ENCODE measurements at regions not wholly inside any gene's neighbourhood (a gene's known extent, or its start where the extent isn't known, plus 50 kb on each side); places are given as distances from the start of the nearest gene placed in this dataset.

DNA sequence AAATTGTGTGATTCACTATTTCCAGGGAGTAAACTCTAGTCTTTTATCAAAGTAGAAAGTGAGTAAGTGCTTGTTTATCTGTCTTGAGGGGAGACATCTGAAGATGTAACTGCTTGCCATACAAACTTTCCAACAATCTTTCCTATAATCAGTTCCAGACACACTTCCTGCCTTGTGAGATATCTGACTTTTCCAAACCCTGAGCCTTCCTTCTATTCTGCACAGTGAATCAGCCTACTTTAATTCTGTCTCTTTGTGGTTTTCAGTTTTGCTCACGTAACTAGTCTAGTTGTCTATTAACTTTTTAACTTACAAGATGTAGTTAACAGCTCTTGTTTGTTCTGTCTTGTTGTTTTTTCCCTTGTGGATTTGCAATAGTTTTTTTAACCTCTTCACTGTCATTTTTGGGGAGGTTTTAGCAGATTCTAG lies 947.8 kb downstream of the C4orf33 start:
- TF ChIP-seq, protein P1, sequence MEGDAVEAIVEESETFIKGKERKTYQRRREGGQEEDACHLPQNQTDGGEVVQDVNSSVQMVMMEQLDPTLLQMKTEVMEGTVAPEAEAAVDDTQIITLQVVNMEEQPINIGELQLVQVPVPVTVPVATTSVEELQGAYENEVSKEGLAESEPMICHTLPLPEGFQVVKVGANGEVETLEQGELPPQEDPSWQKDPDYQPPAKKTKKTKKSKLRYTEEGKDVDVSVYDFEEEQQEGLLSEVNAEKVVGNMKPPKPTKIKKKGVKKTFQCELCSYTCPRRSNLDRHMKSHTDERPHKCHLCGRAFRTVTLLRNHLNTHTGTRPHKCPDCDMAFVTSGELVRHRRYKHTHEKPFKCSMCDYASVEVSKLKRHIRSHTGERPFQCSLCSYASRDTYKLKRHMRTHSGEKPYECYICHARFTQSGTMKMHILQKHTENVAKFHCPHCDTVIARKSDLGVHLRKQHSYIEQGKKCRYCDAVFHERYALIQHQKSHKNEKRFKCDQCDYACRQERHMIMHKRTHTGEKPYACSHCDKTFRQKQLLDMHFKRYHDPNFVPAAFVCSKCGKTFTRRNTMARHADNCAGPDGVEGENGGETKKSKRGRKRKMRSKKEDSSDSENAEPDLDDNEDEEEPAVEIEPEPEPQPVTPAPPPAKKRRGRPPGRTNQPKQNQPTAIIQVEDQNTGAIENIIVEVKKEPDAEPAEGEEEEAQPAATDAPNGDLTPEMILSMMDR (conservative IDR thresholded peaks at IDR 0.05; ENCODE audit: low read depth): no peak
- DNase-seq (ENCODE audit: low spot score): no peak
- ChIA-PET POLR2A (ENCODE audit: low non-redundant PET) (no interaction called here), CTCF (no interaction called here)
- H3K27ac ChIP-seq: no peak overlapping the region

DNA sequence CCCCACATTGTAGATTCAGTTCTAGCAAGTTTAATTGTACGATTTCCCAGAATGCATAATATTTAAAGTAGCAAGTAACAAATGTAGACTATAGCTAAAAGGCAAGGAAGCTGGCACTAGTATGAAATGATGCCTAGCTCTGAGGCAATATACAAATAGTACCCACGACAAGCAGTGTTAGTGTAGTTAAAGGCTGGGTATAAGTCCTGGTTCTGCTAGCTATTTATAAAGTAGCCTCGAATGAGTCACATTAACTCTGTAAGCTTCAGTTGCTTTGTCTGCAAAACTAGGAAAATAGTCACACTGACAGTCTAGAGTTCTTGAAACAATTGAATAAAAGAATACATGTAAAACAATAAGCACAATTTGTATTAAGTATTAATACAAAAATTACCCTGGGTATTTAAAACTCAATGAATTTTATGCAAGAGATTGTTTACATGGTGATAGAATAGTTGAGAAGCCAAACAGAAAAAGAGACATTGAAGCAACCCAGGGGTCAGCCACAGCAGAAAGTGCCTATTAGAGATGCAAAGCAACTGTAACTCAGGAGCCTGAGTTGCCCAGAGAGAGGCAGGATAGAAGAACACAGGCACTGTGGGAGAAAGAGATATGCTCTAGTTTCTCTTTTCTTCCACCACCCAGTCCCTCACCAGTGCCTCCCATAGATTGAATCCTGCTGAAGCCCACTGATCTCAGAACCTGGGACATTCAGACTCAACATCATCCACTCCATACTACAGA lies 949.0 kb downstream of the C4orf33 start:
- CTCF ChIA-PET: no interaction called here
- POLR2A ChIA-PET (ENCODE audit: low non-redundant PET): no interaction called here
- no peak overlapping the region for H3K27ac ChIP-seq
- TF ChIP-seq, protein P1 (conservative IDR thresholded peaks at IDR 0.05; ENCODE audit: low read depth): no peak
- no peak for DNase-seq (ENCODE audit: low spot score)

DNA sequence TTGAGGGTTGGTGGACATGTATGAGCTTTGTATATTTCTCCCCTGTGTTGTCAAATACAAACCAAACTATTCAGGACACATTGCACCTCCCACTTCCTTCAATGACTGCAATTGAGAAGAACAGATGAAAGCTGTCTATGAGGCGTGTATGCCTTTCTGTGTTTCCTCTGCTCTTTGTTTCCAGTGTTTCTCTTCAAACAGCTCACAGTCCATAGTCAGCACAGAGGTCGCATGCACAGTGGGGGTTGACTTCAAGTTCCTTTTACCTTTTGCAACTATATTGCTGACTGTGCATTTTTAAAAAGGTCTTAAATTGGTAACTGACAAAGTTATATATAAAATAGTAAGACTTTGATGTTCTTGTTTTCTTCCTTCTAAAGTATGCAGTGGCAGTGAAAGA lies 957.8 kb downstream of the C4orf33 start:
- POLR2A ChIA-PET (ENCODE audit: low non-redundant PET): no interaction called here
- TF ChIP-seq, protein P1 (conservative IDR thresholded peaks at IDR 0.05; ENCODE audit: low read depth): no peak
- DNase-seq (ENCODE audit: low spot score): no peak
- CTCF ChIA-PET: no interaction called here
- no peak overlapping the region for H3K27ac ChIP-seq

DNA sequence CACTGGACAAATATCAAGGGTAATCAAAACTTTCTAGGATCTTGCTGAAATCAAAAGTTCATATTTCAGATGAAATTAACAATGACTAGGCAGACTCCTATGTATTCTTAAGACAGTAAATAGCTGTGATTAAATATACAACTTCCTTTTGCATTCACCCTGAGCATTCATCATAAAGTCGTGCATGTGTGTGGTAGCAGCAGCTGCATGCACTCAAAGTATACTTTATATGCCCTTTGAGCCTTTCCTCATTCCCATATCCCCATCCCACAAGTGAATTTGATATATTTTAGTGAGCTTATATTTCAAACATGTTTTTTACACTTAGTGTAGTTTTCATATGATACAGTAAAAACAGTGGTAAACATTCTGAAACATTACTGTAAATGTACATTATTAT lies 959.0 kb downstream of the C4orf33 start:
- DNase-seq (ENCODE audit: low spot score): no peak
- POLR2A ChIA-PET (ENCODE audit: low non-redundant PET): no interaction called here
- TF ChIP-seq, protein P1 (conservative IDR thresholded peaks at IDR 0.05; ENCODE audit: low read depth): no peak
- H3K27ac ChIP-seq: no peak overlapping the region
- CTCF ChIA-PET: no interaction called here

DNA sequence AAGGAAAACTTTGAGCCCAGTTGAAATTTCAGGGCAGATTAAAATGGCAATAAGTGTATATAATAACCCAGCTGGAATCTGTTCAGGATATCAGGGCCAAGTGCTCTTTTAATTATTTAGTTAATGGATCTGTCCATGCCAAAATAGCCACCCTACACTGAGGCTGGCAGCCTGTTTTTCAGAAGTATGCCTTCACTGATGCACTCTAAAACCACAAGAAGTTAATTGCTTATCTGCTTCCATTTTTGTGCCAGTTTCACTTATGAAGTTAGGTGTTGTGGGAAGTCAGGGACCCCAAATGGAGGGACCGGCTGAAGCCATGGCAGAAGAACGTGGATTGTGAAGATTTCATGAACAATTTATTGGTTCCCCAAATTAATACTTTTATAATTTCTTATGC lies 960.3 kb downstream of the C4orf33 start:
- ChIA-PET POLR2A (ENCODE audit: low non-redundant PET) (no interaction called here), CTCF (interaction anchor here (0.6 kb wide), 1 partner anchor 80 kb away, joined by 3 read pairs; no protein-coding TSS in a partner anchor)
- TF ChIP-seq, protein P1 (conservative IDR thresholded peaks at IDR 0.05; ENCODE audit: low read depth): no peak
- no peak for DNase-seq (ENCODE audit: low spot score)
- H3K27ac ChIP-seq: no peak overlapping the region

DNA sequence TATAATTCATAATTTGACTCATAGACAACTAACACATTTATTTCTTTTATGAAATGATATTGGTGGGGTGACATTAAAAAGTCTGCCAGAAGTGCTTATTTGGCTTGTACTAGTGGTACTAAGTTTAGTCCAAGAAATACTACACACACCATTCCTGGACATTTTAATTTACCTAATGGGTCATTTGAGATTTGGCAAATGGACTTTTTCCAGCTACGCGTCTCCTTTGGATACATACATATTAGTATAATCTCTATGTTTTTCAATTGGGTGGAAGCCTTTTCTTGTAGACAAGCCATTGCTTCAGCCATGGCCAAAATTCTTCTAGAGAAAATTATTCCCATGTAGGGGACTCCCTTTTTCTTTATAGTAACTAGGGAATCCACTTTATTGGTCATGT lies 968.5 kb downstream of the C4orf33 start:
- DNase-seq (ENCODE audit: low spot score): no peak
- TF ChIP-seq, protein P1 (conservative IDR thresholded peaks at IDR 0.05; ENCODE audit: low read depth): no peak
- ChIA-PET CTCF (no interaction called here), POLR2A (ENCODE audit: low non-redundant PET) (no interaction called here)
- H3K27ac ChIP-seq: no peak overlapping the region
